GM21717 (cell line): ENCODE measurements at regions not wholly inside any gene's neighbourhood (a gene's known extent, or its start where the extent isn't known, plus 50 kb on each side); places are given as distances from the start of the nearest gene placed in this dataset.
"Not testable (repeated sequence)": the region's sequence is repeated elsewhere in the genome, so short reads cannot be mapped to it uniquely, and the experiment has no call there.

Experiments
- ATAC-seq: cut with Tn5 transposase; IDR thresholded peaks from one replicate; pipeline ENCODE4 v1.9.1; 2021; ENCODE audit warnings: mild to moderate bottlenecking, moderate library complexity; ENCODE audit not compliant: unreplicated experiment

DNA sequence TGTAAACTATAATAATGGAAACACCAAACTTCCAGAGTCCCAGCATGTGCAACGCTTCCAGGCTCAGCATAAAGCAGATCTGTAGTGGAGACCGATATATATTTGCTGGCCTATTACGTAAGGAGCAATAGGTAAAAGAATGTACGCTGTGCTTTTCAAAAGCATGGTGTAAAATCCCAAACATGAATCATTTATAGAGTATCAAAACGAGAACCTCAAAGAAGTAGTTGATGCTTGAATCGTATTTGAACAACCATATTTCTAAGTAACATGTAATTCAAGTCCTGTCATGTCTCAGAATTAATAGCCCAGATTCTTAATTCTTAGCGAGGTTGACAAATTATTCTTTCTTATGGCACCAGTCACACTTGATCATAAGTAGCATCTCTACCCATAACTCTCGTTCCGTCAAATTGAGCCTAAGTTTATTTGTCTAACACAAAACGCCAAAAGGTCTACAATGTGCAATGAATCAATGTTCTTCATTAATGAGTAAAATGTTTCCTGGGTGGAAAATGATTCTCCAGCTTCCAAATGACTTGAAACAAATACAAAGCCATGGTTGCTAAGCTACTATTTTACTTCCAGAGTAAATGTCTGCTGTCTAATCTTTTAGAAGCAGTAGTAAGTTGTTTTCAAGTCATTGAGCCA is 811.5 kb upstream of the FRG1 start:
- no peak for ATAC-seq

DNA sequence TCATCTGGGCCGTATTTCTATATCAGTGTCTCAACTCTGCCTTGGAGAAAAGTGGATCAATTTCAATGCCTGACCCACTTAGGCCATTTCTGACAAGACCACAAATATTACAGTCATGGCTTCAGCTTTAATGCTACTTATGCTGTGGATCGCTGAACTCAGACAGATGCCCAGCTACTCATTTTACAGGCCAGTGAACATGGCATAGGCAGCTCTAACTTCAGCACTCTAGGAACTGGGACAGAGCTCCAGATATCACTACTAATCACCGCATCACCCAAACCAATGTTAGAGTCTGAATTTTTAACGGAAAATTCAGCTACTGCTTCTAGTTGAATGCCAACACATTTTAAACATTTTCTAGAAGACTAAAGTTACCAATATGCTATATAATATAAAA is 809.6 kb upstream of the FRG1 start:
- ATAC-seq, result no peak

DNA sequence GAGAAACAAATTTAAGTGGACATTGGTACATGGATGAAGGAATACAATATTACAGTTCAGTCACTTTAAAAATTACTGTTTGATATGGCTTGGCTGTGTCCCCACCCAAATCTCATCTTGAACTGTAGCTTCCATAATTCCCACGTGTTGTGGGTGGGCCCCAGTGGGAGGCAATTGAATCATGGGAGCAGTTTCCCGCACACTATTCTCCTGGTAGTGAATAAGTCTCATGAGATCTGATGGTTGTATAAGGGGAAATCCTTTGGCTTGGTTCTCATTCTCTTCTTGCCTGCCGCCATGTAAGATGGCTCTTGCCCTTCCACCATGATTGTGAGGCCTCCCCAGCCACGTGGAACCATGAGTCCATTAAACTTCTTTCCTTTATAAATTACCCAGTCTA is 804.2 kb upstream of the FRG1 start:
- no peak for ATAC-seq

DNA sequence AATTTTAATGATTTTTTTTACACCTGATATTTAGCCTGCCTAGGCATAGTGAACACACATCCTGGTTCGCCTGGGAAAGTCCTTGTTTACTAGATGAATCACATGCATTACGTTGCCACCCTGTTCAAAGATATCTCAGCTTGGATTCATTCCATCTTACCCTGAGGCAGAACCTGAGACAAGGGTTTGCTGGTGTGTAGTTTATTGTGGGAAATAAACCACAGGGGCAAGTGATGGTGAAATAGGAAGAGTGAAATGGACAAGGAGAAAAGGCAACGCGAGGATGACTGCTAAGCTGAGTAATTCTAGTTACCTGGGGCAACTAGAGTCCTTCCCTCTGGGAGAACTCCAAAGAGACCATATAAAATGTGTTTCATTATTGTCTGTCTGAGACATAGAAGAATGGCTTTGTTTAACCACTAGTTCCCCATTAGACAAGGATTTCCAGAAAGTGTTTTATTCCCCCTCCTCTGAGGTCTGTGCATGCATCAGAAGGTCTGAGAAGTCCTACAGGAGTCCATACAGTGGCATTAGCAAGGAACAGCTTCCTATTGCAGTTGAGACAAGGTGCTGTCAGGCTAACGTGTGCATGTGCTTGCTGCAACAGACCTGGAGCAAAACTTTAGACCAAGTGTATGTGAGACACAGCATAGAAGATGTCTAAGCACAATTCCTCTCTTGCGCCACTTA is 797.3 kb upstream of the FRG1 start:
- ATAC-seq, result no peak

DNA sequence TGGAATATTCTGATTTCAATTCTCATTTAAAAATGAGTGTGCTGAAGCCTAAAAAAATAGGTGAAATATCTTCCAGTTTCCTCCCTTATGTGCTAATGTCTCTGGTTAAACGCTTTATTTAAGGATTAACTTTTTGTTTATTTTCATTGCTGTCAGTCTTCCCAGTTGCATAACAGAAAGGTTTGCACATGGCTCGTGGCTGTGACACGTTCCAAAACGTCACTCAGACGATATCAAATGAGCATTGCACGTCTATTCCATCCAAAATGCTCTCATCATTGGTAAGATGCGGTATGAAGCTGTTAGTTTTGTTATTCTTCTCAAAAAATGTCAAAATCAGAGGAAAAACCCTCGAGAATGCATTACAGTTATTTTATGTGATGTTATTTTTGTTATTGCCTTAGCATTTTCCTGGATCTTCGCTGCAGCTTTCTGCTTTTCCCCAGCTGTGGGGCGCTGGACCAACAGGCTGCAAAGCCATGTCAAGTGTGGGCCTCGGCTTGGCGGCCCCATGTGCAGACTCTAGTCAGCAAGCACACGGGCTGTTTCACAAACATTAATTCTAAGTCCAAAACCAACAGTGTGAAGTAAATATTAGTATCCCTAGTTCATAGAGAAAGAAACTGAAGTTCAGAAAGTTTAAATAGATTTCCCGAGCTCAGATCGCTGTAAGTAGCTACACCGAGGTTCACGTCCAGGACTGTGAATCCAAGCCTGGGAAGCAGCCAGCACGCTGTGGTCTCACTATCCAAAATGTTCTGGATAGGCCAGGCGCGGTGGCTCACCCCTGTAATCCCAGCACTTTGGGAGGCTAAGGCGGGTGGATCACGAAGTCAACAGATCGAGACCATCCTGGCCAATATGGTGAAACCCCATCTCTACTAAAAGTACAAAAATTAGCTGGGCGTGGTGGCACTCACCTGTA is 793.4 kb upstream of the FRG1 start:
- ATAC-seq, result no peak

DNA sequence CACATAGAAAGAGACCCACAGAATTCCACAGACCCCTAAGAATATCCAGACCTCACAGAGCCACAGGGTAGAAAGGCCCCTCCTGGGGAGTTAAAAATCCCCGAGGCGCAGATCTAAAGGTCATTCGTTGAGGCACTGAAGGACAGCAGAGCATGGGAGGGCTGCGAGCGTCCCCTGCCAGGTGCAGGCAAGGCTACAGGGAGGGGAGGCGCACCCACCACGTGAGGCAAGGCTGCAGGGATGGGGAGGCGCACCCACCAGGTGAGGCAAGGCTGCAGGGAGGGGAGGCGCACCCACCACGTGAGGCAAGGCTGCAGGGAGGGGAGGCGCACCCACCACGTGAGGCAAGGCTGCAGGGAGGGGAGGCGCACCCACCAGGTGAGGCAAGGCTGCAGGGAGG is 785.6 kb upstream of the FRG1 start:
- not testable (repeated sequence) for ATAC-seq

DNA sequence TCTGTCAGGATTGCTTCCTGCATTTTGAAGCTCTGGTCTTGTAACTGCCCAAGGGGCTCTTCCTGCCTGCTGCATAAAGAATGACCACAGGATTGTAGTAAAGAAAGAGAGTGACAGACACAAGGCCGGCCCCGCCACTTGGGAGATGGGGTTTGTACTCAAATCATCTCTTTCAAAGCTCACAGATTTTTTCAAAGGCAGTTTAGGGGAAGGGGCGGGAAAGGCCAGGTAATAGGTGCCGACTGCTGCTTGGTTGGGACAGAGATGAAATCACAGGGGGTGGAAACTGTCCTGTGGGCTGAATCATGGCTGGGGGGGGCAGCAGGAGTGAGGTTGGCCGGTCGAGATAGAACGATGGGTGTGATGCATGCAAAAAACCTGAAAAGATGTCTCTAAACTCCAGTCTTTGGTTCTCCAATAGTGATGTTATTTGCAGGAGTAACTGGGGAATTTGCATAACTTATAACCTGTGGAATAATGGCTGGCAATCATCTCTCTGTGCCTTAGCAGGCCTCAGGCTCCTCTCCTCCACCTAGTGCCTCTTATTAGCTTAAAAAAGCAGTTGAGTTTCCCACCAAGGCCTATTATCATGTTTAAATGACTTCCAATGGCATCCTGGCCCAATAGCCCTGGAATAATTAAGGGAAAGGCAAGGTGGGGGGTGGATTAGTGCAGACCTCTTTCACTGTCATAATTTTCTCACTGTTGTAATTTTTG is 778.4 kb upstream of the FRG1 start:
- ATAC-seq, result no peak

DNA sequence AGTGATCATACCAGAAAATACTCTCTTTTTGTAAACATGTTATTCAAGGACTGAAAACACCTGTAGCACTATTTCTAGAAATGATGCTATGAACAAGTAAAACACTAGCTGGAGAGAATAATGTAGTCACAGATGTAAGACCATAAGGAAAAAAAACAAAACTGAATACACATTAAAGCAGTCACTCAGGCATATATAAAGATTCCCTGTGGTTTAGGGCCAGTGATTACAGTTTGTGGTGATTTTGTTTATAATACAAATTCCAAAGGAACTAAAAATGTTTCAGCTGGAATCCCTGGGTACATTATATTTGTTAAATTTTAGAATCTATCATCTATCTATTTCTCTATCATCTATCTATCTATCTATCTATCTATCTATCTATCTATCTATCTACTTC is 777.8 kb upstream of the FRG1 start:
- no peak for ATAC-seq

DNA sequence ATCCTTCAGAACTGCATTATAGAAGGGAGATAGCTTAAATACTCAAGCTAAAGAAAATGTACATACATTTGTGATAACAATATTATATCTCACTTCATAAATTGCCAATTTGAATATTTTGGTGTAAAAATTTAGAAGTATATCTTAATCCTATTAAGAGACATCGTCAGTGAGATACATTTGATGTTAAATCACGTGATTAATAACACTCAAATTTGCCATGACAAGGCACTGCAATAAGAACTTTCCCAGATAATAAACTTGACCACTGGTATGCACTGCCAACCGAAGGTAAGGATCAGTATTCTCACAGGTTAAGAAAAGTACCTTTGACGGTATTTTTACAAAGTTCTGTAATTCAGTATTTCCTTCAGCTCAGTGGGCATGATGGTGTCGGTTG is 764.7 kb upstream of the FRG1 start:
- no peak for ATAC-seq

DNA sequence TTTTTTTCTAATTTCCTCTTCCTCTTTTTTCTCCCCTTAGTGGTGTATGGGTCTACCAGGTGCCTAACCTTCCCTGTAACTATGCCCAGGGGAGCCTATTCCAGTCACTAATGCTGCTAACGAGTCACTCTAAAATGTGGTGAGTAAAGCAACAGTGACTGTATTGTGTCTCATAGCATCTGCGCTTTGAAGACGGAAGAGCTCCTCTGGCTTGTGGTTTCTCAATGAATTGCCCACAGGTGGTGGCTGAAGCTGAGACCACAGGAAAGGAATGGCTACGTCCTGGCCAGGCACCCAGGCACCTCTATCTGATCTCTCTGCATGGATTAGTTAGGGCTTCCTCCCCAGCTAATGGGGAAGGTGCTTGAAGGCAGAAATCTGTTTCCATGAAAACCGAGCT is 763.5 kb upstream of the FRG1 start:
- no peak for ATAC-seq

DNA sequence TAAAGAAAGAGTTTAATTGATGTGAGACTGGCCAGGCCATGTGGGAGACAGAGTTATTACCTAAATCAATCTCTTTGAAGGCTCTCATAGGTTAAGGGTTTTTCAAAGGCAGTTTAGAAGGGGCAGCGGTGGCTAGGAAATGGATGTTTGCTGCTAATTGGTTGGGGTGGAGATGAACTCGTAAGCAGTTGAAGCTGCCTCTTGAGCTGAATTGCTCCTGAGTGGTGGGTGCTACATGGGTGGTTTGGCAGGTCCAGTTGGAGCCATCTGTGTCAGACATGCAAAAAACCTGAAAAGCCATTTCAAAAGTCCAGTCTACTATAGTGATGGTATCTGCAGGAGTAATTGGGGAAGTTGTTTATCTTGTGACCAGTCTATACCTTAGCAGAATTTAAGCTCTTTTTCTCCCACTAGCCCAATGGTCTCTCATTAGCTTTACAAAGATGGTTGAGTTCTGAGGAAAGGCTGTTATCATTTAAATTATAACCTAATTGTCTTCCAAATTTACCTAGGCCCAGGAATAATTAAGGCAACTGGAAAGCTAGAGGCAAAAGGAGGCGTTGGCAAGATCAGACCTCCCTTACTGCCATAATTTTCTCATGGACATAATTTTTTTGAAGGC is 762.4 kb upstream of the FRG1 start:
- ATAC-seq, result no peak

DNA sequence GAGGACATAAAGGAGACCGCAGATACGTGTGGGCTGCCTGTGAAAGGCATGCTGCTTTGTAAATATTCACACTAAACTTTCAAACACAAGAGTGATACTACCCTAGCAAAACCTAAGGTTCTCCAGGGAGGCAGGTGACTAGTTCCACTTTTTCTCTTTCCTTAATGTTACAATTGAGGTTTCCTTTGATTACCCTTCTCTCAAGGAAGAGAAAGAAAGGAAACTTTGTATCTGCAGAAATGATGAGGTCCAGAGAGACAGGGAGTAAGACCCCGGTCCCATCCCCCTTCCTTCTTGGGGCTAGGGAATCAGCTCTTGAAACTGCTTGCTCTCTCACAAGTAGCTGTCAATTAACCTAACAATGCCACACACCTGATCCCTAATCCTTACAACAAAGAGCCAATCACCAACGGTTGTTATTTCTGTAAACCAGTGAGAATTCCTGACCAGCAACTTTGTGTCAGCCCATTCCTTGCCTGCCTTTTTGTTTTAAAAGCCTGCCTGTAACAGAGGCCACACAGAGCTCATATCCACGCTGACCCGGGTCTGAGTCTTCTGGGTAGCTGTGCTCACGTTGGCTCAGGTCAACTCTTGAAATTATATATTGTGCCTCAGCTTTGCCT is 754.8 kb upstream of the FRG1 start:
- ATAC-seq, result no peak

DNA sequence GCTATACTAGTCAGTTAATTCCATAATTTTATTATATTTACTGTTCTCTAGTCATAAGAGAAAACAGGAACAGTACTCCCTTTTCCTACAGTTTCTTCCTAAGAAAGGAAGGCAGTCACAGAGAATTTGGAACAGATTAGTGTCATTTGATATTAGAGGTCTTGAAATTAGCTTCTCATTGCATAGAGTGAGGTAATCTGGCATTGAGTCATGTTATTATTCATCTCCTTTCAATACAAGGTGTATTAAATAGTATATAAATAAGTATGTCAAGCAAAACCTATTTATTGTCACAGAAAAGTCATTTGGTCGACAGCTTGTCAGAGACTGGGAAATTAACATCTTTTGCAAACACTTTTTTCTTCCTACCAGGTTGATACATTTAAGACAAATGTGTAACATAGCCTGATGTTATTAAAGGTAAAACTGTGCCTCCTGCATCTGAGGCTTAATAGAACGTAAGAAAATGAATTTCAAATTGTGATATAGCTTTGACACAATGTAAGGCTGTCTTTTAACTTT is 753.1 kb upstream of the FRG1 start:
- no peak for ATAC-seq

DNA sequence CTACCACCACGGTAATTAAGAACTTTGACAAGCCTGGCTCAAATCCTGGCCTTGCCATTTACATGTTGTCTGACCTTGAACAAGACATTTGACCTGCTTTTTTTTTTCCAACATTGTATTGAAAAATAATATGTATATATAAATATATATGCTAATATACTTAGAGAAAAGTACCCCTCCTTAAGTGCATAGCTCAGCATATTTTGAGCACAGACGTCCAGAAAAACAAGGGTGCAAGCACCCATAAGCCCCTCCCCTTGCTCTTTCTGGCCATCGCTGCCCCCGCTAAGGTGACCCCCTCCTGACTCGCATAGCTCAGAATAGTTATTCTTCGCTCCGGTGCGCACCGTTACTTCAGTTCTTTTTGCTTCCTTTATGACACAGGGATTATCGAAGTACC is 742.0 kb upstream of the FRG1 start:
- ATAC-seq, result no peak

DNA sequence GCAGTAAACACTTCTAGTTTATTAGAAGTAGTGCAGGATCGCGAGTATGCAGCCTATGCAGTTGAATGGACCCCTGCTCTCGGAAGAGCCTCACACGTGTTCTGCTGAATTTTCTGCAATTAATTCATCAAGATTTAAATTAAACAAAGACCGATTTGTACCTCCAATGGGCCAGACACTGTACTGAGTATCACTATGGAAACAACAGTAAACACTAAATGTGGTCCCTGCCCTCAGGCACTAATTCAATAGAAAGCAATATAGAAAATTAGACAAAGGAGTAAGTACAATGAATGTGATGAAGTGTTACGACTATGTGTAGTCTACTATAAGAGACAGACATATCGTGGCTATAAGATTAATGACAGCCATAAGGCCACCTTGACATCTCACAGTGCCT is 740.3 kb upstream of the FRG1 start:
- no peak for ATAC-seq

DNA sequence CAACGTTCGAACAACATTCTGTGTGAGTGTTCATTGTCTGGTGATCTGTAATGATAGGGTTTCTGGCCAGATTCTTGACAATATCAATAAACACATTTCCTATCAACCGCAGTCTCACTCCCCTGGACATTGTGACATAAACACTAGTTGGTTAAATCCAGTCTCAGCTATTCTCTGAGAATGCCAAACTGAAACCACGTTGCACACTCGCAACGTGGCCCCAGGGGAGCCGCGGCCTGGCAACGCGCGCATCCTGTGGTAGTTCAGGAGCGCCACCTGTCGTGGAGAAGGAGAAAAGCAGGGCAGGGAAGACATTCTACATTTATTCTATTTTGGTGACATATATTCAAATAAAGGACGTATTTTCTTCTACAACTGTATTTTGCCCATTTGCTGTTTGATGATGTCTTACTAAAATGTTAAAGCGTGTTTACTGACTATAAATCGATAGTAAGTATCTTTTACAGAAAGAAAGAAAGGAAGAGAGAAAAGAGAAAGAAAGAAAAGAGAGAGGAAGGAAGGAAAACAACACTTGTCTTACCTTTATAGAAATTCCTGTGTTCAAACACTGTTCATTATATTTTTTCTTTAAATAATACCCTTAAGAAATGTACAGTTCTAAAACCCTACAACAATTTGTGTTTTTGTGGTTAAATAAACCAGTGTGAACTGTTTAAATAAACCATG is 738.3 kb upstream of the FRG1 start:
- no peak for ATAC-seq

DNA sequence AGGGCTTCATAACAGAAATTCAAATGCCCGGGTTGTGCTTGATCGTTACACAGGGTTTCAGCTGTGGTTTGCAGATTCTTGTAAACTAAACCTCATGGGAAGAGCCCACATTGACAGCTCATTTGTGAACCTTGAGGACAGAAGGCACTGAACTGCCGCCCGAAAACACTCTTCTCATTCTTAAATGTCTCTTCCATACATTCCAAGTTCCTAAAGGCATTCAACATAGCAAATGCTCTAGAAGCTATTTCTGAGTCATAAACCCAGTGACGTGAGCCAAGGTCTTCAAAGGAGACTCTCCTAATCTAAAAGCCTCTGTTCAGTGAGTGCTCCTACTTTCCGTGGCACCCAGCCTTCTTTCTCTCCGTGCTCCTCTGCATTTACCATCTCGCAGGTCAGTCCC is 737.8 kb upstream of the FRG1 start:
- no peak for ATAC-seq

DNA sequence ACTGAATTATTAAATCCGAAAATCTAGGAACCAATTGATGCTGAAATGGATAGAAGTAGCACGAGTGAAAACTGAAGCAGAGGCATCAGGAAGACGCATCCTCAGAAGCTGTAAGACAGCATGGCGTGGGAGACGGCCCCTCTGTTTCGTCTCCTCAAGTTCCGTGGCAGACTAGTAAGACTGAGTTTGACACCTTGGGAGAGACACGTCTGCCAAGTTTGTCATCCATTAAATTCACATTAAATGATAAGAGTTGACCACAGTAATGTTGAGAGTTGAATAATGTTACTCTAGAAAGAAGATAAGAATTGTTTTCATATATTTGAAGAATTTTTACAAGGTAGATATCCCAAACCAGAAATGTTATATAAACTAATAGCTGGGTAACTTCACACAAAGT is 736.1 kb upstream of the FRG1 start:
- no peak for ATAC-seq

DNA sequence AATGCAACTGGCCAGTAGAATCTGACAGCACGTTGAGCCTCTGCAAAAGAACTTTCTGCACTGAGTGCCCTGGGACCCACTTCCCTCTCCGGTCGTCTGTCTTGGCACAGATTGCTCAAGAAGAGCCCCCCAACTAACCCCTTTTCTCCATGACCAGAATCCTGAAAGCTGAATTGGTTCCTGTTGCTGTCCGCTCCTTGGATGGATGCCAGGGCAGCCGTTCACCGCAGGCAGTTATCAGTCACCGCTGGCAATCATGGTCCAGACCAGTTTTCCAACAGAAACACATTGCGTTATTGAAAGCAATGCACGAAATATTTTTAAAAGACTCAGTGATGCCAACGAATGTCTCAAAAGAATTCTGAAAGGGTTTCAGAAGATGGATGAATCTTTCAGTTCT is 733.7 kb upstream of the FRG1 start:
- ATAC-seq, result no peak

DNA sequence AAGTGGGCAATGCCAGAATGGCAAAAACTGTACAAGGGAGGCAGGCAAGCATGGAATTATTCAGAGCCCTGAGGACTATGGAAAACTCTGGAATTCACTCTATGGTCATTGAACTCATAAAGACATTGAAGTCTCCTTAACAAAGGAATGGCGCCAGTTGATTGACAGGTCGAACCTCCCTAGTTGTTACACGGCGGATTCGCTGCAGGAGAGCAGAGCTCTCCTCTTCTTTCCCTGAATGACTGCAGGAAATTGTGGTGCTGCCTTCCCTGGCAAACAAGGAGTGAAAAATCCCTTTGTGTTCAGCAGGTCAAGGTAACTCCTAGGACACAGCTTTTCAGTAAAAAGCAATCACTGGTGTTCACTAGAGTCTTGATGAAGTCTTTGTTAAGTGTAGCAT is 732.8 kb upstream of the FRG1 start:
- no peak for ATAC-seq
